HFFc6 (cell line): ENCODE measurements at regions not wholly inside any gene's neighbourhood (a gene's known extent, or its start where the extent isn't known, plus 50 kb on each side); places are given as distances from the start of the nearest gene placed in this dataset.

Experiments used
- DNase-seq: peaks from one replicate; pipeline ENCODE4 v3.0.0-alpha.2; 2018
- H3K27ac Mint-ChIP-seq: 2 replicates; pipeline ENCODE4 v1.8.0; 2020; ENCODE audit warnings: mild to moderate bottlenecking, mixed read lengths
- H3K27me3 Mint-ChIP-seq: 2 replicates; pipeline ENCODE4 v1.8.0; 2021; ENCODE audit warnings: mild to moderate bottlenecking, moderate library complexity, mixed read lengths; ENCODE audit not compliant: insufficient read depth
- H3K36me3 Mint-ChIP-seq: 2 replicates; pipeline ENCODE4 v1.8.0; 2021; ENCODE audit warnings: low read depth, mixed read lengths
- H3K4me1 Mint-ChIP-seq: 2 replicates; pipeline ENCODE4 v1.8.0; 2020; ENCODE audit warnings: low read depth, mixed read lengths
- H3K4me3 Mint-ChIP-seq: 2 replicates; pipeline ENCODE4 v1.8.0; 2020; ENCODE audit warnings: mild to moderate bottlenecking, moderate library complexity, mixed read lengths
- H3K9me3 Mint-ChIP-seq: 2 replicates; pipeline ENCODE4 v1.8.0; 2020; ENCODE audit warnings: mild to moderate bottlenecking, mixed read lengths
- CTCF ChIP-seq: fragments of 200-600 bp; sonication (generic); IDR thresholded peaks from 2 replicates; pipeline ENCODE4 v1.5.0; 2021; ENCODE audit warnings: antibody characterized with exemption, mild to moderate bottlenecking

GRCh38 chr18:78521136-78521535, 458.5 kb upstream of the SALL3 start:
- no peaks in the 10 kb centered on the region; the same call in none of the 2 replicates for H3K36me3 Mint-ChIP-seq
- DNase-seq, result no peak
- no peak for TF ChIP-seq CTCF

GRCh38 chr18:78521744-78522143, 457.9 kb upstream of the SALL3 start:
- no peak for TF ChIP-seq CTCF
- Mint-ChIP-seq H3K4me3 (no peak overlapping the region), H3K36me3 (no peaks in the 10 kb centered on the region; the same call in none of the 2 replicates), H3K27me3 (peaks cover 1% of the 10 kb centered on the region; the same call in 1 of the 2 replicates), H3K4me1 (no peaks in the 10 kb centered on the region), H3K27ac (no peak overlapping the region), H3K9me3 (peaks cover 58% of the 10 kb centered on the region)
- DNase-seq, result no peak

More at GRCh38 chr18:78521136-78521535, 458.5 kb upstream of the SALL3 start:
- H3K4me1 Mint-ChIP-seq, result no peaks in the 10 kb centered on the region
- no peak overlapping the region for H3K27ac Mint-ChIP-seq
- peaks cover 1% of the 10 kb centered on the region; the same call in 1 of the 2 replicates for H3K27me3 Mint-ChIP-seq
- peaks cover 63% of the 10 kb centered on the region for H3K9me3 Mint-ChIP-seq
- H3K4me3 Mint-ChIP-seq, result no peak overlapping the region

GRCh38 chr18:78522507-78522906, 457.1 kb upstream of the SALL3 start:
- Mint-ChIP-seq H3K4me3 (no peak overlapping the region), H3K36me3 (no peaks in the 10 kb centered on the region; the same call in none of the 2 replicates), H3K4me1 (no peaks in the 10 kb centered on the region), H3K9me3 (peaks cover 58% of the 10 kb centered on the region), H3K27me3 (peaks cover 1% of the 10 kb centered on the region; the same call in 1 of the 2 replicates), H3K27ac (no peak overlapping the region)
- DNase-seq, result no peak
- TF ChIP-seq CTCF, result no peak

- DNase-seq, result no peak
- peaks cover 1% of the 10 kb centered on the region; the same call in 1 of the 2 replicates for H3K27me3 Mint-ChIP-seq
- no peaks in the 10 kb centered on the region; the same call in 1 of the 2 replicates for H3K36me3 Mint-ChIP-seq
- H3K4me3 Mint-ChIP-seq, result no peak overlapping the region
- no peaks in the 10 kb centered on the region for H3K4me1 Mint-ChIP-seq
- no peak overlapping the region for H3K27ac Mint-ChIP-seq
- no peak for TF ChIP-seq CTCF
- peaks cover 57% of the 10 kb centered on the region for H3K9me3 Mint-ChIP-seq
Observed at GRCh38 chr18:78523850-78524249, 455.8 kb upstream of the SALL3 start.

GRCh38 chr18:78525366-78526111, 454.1 kb upstream of the SALL3 start:
- DNase-seq, result no peak
- Mint-ChIP-seq H3K4me3 (no peak overlapping the region), H3K27me3 (peaks cover 1% of the 10 kb centered on the region; the same call in 1 of the 2 replicates), H3K9me3 (peaks cover 53% of the 10 kb centered on the region), H3K36me3 (no peaks in the 10 kb centered on the region; the same call in 1 of the 2 replicates), H3K4me1 (no peaks in the 10 kb centered on the region), H3K27ac (no peak overlapping the region)
- TF ChIP-seq CTCF, result no peak
